KOPT-K1 (cell line): ENCODE measurements at regions not wholly inside any gene's neighbourhood (a gene's known extent, or its start where the extent isn't known, plus 50 kb on each side); places are given as distances from the start of the nearest gene placed in this dataset.
"Not testable (repeated sequence)": the region's sequence is repeated elsewhere in the genome, so short reads cannot be mapped to it uniquely, and the experiment has no call there.

Source experiments
- H3K27ac ChIP-seq: fragments of 200-600 bp; sonication (generic); 2 replicates; pipeline ENCODE4 v1.5.1; 2016; ENCODE audit warnings: antibody characterized with exemption, mild to moderate bottlenecking, low read depth, low read length; ENCODE audit not compliant: poor library complexity, severe bottlenecking
- H3K36me3 ChIP-seq: fragments of 200-600 bp; sonication (generic); 2 replicates; pipeline ENCODE4 v1.5.1; 2017; ENCODE audit warnings: antibody characterized with exemption, mild to moderate bottlenecking, low read length, moderate library complexity; ENCODE audit not compliant: insufficient read depth
- H3K9me3 ChIP-seq: fragments of 200-600 bp; sonication (generic); 2 replicates; pipeline ENCODE4 v1.5.1; 2017; ENCODE audit warnings: antibody characterized with exemption, low read length, mild to moderate bottlenecking; ENCODE audit not compliant: insufficient read depth, poor library complexity, severe bottlenecking

DNA sequence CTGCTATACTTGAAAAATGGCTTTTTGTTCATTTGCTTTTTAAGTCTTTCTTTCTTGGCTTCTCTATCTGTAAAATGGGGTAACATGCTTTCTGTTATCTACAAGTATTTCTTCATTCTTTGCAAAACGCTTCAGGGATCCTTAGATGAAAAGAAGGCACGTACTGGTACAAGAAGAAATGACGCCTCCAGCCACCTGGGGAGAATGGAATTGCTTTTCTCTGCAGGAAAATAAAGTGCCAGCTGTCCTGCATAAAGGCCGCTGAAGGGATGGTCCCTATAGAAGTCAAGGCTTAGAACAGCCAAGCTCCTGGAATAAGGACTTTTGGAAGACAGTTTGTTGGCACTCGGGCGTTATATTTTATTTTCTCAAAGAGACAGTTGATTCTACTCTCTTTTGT is 210.8 kb upstream of the RASGEF1B start:
- H3K27ac ChIP-seq = no peak overlapping the region
- no peaks in the 10 kb centered on the region for H3K9me3 ChIP-seq
- H3K36me3 ChIP-seq = no peaks in the 10 kb centered on the region

DNA sequence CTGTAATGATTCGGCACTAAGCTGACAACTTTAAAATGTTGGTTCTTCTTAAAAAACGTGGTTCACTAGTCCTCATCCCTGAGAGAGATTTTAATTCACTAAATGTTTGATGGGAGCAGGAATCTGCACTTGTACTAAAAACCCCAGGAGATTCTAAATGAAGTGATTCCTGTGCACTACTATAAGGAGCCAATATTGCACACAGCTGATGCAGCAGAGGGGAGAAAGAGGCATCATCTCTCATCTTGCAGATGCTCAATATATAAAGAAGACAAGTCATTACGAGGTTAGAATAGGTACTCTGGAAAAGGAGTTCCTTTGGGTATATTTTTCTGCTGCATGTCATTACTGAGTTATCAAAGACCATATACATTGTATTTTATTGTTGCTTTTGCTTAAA is 207.6 kb upstream of the RASGEF1B start:
- no peaks in the 10 kb centered on the region for H3K36me3 ChIP-seq
- no peaks in the 10 kb centered on the region for H3K9me3 ChIP-seq
- H3K27ac ChIP-seq = no peak overlapping the region

DNA sequence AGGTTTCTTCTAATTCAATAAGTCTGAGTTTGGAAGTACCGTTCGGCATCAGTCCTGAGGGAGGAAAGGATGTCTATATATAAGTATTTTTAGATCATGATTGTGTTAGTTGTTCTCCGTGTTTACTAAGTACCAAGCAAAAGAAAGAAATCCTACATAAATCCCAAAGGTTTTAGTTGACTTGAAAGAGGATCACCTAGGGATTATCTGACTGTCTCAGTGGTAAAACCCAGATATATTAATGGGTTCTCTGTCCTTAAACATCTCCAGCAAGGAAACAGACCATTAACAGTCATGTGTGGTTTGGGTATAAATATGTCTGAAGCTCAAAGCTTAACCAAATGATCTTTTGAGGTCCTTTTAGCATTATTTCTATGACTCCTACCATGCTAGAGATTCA is 207.1 kb upstream of the RASGEF1B start:
- H3K9me3 ChIP-seq = no peaks in the 10 kb centered on the region
- no peaks in the 10 kb centered on the region for H3K36me3 ChIP-seq
- H3K27ac ChIP-seq = no peak overlapping the region

DNA sequence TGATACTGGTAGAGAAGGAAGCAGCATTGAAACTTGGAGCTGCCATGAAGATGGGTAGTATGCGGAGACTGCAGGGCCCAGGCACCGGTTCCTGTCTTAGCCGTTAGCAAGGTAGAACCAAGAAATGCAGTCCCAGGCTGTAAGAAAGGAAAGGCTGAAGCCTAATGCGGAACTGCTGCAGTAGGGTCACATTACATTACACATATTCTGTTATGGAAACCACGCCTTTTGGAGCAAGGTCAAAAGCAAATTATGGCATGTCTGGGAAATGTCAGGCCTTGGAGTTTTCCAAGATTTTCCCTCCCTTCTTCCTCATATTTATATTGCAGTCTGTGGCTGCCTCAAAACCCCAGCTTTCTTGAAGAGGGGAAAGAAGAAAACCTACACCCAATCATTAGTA is 204.8 kb upstream of the RASGEF1B start:
- H3K36me3 ChIP-seq = no peaks in the 10 kb centered on the region
- no peak overlapping the region for H3K27ac ChIP-seq
- H3K9me3 ChIP-seq = no peaks in the 10 kb centered on the region

DNA sequence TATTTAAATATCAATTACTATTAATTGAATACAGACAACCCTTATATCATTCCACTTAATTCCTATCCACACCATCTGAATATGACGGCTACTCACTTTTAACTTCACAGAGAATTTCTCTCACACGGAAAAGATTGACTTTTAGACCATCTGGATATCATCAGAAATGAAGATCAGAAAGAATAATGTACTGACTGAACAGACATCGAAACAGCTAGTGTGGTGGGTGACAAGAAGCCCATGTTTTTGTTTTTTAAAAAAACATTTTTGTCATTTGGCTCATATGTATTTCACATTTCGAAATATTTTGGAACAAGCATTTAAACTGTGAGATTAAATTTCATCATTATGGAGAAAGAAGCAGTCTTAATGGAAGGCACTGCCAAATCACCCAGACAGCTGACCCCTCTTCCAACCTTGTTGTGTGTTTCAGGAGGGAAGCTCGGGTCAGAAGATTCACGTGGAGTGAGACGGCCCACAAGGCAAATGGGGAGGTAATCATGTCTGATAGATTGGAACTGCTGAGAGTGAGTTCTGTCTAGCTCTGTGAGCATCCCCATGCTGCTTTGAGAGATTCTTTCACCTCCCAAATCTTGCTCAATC is 204.2 kb upstream of the RASGEF1B start:
- Histone ChIP-seq H3K36me3 (no peaks in the 10 kb centered on the region), H3K9me3 (no peaks in the 10 kb centered on the region), H3K27ac (no peak overlapping the region)

DNA sequence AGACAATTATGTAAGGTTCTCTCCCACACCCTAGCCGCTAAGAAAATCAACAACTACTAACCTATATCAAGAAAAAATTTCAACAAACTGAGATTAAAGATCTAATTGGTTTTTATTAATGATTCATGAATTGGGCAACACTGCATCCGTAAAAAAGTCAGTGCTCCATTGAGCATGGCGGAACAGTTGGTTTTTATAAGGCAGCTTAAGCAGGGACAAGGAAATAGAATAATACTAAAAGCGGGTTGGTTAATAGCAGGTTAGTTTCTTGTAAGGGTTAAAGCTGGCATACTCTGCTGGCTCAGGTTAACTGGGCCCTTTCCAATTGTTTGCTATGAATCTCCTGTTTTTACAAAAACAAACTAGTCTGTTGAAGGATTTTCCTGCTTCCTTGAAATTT is 202.3 kb upstream of the RASGEF1B start:
- H3K27ac ChIP-seq = no peak overlapping the region
- H3K9me3 ChIP-seq = no peaks in the 10 kb centered on the region
- no peaks in the 10 kb centered on the region for H3K36me3 ChIP-seq

DNA sequence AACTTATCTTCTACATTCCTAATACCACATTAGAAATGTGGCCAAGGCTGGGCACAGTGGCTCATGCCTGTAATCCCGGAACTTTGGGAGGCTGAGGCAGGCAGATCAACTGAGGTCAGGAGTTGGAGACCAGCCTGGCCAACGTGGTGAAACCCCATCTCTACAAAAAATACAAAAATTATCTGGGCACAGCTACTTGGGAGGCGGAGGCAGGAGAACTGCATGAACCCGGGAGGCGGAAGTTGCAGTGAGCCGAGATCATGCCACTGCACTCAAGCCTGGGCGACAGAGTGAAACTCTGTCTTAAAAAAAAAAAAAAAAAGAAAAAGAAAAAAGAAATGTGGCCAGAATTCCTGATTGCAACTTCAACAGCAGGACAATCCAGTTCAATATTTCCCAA is 196.6 kb upstream of the RASGEF1B start:
- H3K9me3 ChIP-seq, H3K36me3 ChIP-seq, H3K27ac ChIP-seq: not testable (repeated sequence)

DNA sequence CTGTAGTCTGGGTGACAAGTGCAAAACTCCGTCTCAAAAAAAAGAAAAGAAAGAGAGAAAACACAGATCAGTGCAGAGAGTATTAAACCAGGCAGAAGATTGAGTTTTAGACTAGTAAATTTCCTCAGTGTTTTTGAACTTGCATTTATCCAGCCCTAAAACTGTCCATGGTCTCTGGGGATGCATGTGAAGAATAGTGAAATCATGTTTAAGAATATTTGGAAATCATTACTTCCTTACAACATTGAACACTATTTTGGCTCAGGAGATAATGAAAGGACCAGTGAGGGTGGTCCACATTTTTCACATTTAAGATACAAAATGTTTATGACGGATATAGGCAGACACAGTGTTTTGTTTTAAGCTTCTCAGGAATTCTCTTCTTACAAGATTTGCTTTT is 195.8 kb upstream of the RASGEF1B start:
- Histone ChIP-seq H3K27ac (no peak overlapping the region), H3K9me3 (no peaks in the 10 kb centered on the region), H3K36me3 (no peaks in the 10 kb centered on the region)

DNA sequence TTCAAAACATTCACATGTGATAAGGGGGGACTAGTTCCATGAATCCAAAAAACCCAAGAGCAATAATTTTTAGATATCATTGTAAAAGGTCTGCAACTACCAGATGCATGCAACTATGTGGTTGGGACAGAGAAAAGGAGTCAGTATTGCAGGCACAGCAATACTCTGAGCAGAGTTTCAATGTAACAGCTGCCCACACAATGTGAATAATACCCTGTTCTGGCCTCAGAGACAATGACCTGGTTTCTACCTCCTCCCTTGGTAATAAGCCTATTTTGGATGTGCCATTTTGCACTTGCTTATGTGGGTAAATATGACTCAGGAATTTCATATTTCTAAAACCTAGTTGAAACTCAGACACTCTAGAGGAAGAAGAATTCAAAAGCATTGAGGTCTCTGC is 194.8 kb upstream of the RASGEF1B start:
- H3K9me3 ChIP-seq = no peaks in the 10 kb centered on the region
- no peaks in the 10 kb centered on the region for H3K36me3 ChIP-seq
- H3K27ac ChIP-seq = no peak overlapping the region

DNA sequence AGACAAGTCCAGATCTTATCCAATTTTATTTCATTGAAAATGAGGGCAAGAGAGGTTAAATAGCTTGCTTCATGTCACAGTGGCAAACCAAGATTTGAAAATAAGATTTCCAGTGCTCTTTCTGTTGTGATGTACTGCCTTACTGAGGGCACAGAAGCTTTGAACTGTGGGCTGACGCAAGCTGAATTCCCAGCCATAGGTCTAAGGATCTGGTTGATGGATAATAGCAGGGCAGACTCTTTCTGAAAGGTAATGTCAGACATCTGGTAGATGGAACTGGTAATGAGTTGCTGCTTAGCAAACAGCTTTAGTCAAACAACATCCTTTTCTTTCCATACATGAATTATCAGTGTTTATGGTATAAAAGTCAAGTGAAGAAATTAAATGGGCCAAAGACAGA is 193.9 kb upstream of the RASGEF1B start:
- H3K36me3 ChIP-seq = no peaks in the 10 kb centered on the region
- H3K27ac ChIP-seq = no peak overlapping the region
- H3K9me3 ChIP-seq = no peaks in the 10 kb centered on the region

DNA sequence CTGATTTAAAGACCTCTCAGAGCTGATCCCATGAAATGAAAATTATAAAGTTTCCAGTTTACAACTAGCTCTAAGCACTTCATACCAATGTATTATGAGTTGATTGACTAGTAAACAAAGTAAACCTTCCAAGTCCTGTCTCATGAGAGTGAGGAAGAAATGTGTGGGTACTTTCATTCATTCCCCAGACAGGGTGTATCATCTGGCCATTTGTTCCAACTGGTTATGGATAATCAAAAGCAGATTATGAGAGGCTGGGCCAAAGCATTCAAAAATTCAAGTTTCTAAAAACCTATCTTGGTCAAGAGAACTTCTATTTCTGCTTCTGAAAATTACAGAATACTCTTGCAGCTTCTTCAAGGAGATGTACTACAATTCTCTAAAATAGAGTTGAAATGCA is 193.3 kb upstream of the RASGEF1B start:
- no peaks in the 10 kb centered on the region for H3K9me3 ChIP-seq
- no peak overlapping the region for H3K27ac ChIP-seq
- H3K36me3 ChIP-seq = no peaks in the 10 kb centered on the region

DNA sequence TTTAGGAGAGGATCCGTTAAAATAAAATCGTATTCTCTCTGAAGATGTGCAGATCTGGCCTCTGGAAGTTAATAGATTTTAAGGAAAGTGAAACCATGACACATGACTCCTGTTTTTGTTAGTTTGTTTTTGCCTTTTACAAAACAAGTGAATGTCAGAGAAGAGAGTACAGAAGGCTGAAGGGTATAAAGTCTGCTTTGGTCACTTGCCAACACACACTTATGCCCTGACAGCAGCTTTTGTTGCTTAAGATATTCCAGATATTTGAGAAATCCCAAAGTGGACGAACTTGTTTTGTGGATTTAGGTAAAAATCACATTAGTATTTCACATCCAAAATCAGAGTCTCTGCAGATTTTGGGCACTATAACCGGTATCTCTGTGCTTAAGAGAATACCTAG is 192.4 kb upstream of the RASGEF1B start:
- Histone ChIP-seq H3K9me3 (no peaks in the 10 kb centered on the region), H3K27ac (no peak overlapping the region), H3K36me3 (no peaks in the 10 kb centered on the region)

DNA sequence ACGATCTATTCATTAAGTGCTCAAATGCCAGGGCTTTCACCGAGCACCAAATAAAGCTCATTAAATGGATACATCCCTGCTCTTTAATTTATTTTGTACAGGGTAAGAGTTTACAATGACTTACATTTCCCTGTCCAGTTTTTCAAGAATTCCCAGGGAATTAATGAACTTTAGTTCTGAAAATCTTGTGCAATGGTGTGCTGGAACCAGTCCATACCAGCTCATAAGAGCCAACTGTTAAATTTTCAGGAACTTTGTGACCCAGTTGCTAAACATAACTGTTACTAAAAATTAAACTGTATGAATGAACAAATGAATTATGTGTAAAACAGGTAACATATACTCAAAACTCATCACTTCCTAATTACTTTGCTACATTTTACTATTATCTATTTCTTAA is 191.7 kb upstream of the RASGEF1B start:
- H3K27ac ChIP-seq = no peak overlapping the region
- H3K36me3 ChIP-seq = no peaks in the 10 kb centered on the region
- no peaks in the 10 kb centered on the region for H3K9me3 ChIP-seq

DNA sequence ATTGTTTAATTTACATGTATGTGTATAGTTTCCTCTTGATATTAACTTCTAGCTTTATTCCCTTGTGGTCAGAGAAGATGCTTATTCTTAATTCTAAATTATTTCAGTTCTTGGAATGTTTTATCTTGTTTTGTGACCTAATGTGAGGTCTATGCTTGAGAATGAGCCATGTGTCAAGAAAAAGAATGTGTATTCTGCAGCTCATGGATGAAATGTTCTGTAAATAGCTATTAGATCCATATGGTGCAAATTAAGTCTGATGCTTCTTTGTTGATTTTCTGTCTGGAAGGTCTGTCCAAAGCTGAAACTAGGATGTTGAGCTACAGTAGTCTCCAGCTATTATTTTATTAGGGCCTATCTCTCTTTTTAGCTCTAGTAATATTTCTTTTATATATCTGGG is 187.3 kb upstream of the RASGEF1B start:
- Histone ChIP-seq H3K36me3 (no peaks in the 10 kb centered on the region), H3K27ac (no peak overlapping the region), H3K9me3 (peaks cover 3% of the 10 kb centered on the region)

DNA sequence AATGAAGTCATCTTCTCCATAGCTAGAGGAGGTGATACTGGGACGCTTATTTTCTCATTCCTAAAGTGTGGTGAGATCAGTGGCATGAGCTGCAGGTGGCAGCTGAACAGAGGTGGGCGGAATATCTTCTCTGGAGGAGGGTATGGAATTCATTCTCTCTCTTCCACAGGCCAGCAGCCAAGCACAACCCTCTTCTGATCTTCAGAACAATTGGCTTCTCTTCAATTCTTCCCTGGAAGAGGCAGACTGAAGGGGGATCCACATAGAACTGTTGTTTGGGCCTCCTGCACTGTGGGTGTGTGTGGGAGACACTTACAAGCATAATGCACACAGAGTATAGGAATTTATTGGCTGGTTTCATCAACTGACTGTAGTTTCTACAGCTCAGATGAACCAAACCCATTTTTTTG is 180.4 kb upstream of the RASGEF1B start:
- Histone ChIP-seq H3K9me3 (no peaks in the 10 kb centered on the region), H3K36me3 (no peaks in the 10 kb centered on the region), H3K27ac (peak overlapping the region; percentile 17)

DNA sequence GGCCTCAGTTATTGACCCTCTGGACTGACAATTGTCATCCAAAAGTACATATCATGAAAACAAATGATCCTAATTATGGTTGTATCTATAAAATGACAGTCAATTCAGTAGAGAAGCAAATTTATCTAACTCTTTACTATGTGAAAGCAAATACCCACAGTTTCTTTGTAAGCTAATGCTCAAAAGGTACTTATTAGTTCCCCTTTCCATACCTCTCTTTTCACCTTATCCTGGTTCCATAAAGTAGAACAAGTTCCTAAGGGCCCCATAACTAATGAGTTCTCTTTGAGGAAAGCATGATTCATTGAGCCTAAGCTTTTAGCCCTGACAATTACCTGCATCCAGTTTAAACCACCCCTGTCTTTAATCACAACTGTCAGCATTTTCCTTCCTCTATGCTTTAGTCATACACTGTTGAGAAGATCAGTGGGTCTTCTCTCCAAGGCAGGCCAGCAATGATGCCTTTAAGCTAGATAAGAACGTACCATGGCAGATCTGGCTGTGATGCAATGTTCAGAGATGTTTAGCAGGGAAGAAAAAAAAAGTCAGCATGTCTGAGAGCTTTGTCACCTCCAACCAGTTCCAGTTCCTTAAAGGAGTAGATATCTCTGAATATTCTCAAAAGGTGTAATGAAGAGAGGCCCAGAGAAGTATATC is 179.7 kb upstream of the RASGEF1B start:
- Histone ChIP-seq H3K9me3 (no peaks in the 10 kb centered on the region), H3K36me3 (no peaks in the 10 kb centered on the region), H3K27ac (peak overlapping the region; percentile 94)
